ENCODE measurements at regions not wholly inside any gene's neighbourhood (a gene's known extent, or its start where the extent isn't known, plus 50 kb on each side); places are given as distances from the start of the nearest gene placed in this dataset.

DNA sequence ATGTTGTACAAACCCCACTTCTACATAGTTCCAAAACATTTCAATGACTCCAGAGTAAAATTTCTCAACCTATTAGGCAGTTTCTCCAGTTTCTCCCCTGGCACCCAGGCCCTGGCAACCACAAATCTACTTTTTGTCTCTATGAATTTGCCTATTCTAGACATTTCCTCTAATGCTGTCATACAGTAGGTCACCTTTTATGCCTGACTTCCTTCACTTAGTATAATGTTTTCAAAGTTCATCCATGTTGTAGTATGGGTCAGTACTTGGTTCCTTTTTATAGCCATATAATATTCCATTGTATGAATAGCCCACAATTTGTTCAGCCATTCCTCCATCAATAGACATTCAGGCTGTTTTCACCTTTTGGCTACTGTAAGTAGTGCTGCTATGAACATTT is 67.0 kb downstream of the SPRING1 start:
- TF ChIP-seq, protein P1, sequence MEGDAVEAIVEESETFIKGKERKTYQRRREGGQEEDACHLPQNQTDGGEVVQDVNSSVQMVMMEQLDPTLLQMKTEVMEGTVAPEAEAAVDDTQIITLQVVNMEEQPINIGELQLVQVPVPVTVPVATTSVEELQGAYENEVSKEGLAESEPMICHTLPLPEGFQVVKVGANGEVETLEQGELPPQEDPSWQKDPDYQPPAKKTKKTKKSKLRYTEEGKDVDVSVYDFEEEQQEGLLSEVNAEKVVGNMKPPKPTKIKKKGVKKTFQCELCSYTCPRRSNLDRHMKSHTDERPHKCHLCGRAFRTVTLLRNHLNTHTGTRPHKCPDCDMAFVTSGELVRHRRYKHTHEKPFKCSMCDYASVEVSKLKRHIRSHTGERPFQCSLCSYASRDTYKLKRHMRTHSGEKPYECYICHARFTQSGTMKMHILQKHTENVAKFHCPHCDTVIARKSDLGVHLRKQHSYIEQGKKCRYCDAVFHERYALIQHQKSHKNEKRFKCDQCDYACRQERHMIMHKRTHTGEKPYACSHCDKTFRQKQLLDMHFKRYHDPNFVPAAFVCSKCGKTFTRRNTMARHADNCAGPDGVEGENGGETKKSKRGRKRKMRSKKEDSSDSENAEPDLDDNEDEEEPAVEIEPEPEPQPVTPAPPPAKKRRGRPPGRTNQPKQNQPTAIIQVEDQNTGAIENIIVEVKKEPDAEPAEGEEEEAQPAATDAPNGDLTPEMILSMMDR (conservative IDR thresholded peaks at IDR 0.05), result no peak
- TF ChIP-seq ZFX (IDR thresholded peaks at IDR 0.05), result no peak

Measured in C4-2B (cell line).